HEK293T (cell line): ENCODE measurements at regions not wholly inside any gene's neighbourhood (a gene's known extent, or its start where the extent isn't known, plus 50 kb on each side); places are given as distances from the start of the nearest gene placed in this dataset.
"Not testable (repeated sequence)": the region's sequence is repeated elsewhere in the genome, so short reads cannot be mapped to it uniquely, and the experiment has no call there.

Experiments used
- CTCF ChIA-PET: fragments of 350-600 bp; formaldehyde crosslinking; extraction: SDS; loops from one replicate; lab custom pipeline; 2021; ENCODE audit warnings: antibody characterized with exemption, inconsistent platforms; lab: Yijun Ruan, JAX
- POLR2A ChIA-PET: fragments of 350-600 bp; formaldehyde crosslinking; extraction: SDS; loops from one replicate; lab custom pipeline; 2020; ENCODE audit warnings: antibody characterized with exemption, inconsistent platforms; lab: Yijun Ruan, JAX
- DNase-seq: peaks from one replicate; pipeline ENCODE4 v3.0.0; 2012; ENCODE audit warnings: mixed read lengths; ENCODE audit errors: extremely low spot score
- ARNT ChIP-seq: fragments of 450-650 bp; IDR thresholded peaks from 2 replicates; pipeline ENCODE4 v1.6.1; 2017; ENCODE audit warnings: mild to moderate bottlenecking
- BHLHE40 ChIP-seq: fragments of 450-650 bp; IDR thresholded peaks from 2 replicates; pipeline ENCODE4 v1.6.1; 2016; ENCODE audit warnings: mild to moderate bottlenecking, moderate library complexity, borderline replicate concordance
- CTBP1 ChIP-seq: fragments of 450-650 bp; IDR thresholded peaks from 2 replicates; pipeline ENCODE4 v1.6.1; 2016; ENCODE audit warnings: borderline replicate concordance
- ELF4 ChIP-seq: fragments of 450-650 bp; IDR thresholded peaks from 2 replicates; pipeline ENCODE4 v1.6.1; 2017; ENCODE audit warnings: antibody characterized with exemption
- FOXA1 ChIP-seq: fragments of 450-650 bp; IDR thresholded peaks from 2 replicates; pipeline ENCODE4 v1.6.1; 2016; ENCODE audit warnings: mild to moderate bottlenecking
- FOXK2 ChIP-seq: fragments of 450-650 bp; IDR thresholded peaks from 2 replicates; pipeline ENCODE4 v1.6.1; 2016; ENCODE audit warnings: mild to moderate bottlenecking
- FOXM1 ChIP-seq: fragments of 450-650 bp; IDR thresholded peaks from 2 replicates; pipeline ENCODE4 v1.6.1; 2017; ENCODE audit warnings: mild to moderate bottlenecking, borderline replicate concordance
- HDGF ChIP-seq: fragments of 450-650 bp; IDR thresholded peaks from 2 replicates; pipeline ENCODE4 v1.6.1; 2017; ENCODE audit warnings: antibody characterized with exemption, borderline replicate concordance
- L3MBTL2 ChIP-seq: fragments of 450-650 bp; conservative IDR thresholded peaks from 2 replicates; pipeline ENCODE4 v1.6.1; 2016; ENCODE audit warnings: mild to moderate bottlenecking
- LEF1 ChIP-seq: fragments of 450-650 bp; IDR thresholded peaks from 2 replicates; pipeline ENCODE4 v1.6.1; 2017; ENCODE audit warnings: mild to moderate bottlenecking, borderline replicate concordance
- NFRKB ChIP-seq: fragments of 450-650 bp; IDR thresholded peaks from 2 replicates; pipeline ENCODE4 v1.6.1; 2016; ENCODE audit warnings: mild to moderate bottlenecking, moderate library complexity
- PKNOX1 ChIP-seq: fragments of 450-650 bp; IDR thresholded peaks from 2 replicates; pipeline ENCODE4 v1.6.1; 2016
- SP1 ChIP-seq: fragments of 450-650 bp; IDR thresholded peaks from 2 replicates; pipeline ENCODE4 v1.6.1; 2017
- SUZ12 ChIP-seq: fragments of 450-650 bp; IDR thresholded peaks from 2 replicates; pipeline ENCODE4 v1.6.1; 2016; ENCODE audit warnings: mild to moderate bottlenecking
- TARDBP ChIP-seq: fragments of 450-650 bp; IDR thresholded peaks from 2 replicates; pipeline ENCODE4 v1.6.1; 2016
- ZNF384 ChIP-seq: fragments of 450-650 bp; IDR thresholded peaks from 2 replicates; pipeline ENCODE4 v1.6.1; 2016

GRCh38 chr2:8606226-8606625 lies 75.6 kb upstream of the ID2 start:
- CTCF ChIA-PET = no interaction called here
- POLR2A ChIA-PET = no interaction called here
- TF ChIP-seq SP1 (no peak), ARNT (no peak), PKNOX1 (no peak), CTBP1 (no peak), FOXK2 (no peak), L3MBTL2 (no peak), ZNF384 (no peak), SUZ12 (no peak), BHLHE40 (no peak), FOXM1 (no peak)
- DNase-seq = no peak

GRCh38 chr2:8606649-8607550 lies 75.0 kb upstream of the ID2 start:
- POLR2A ChIA-PET = no interaction called here
- DNase-seq = no peak
- CTCF ChIA-PET = no interaction called here
- TF ChIP-seq PKNOX1 (no peak), HDGF (no peak)

GRCh38 chr2:8607606-8608005 lies 74.2 kb upstream of the ID2 start:
- CTCF ChIA-PET = no interaction called here

GRCh38 chr2:8608411-8608954 lies 73.4 kb upstream of the ID2 start:
- no peak for DNase-seq
- ChIA-PET CTCF (no interaction called here), POLR2A (no interaction called here)
- no peak for TF ChIP-seq SUZ12

More at GRCh38 chr2:8607606-8608005, 74.2 kb upstream of the ID2 start:
- DNase-seq = no peak
- POLR2A ChIA-PET = no interaction called here
- no peak for TF ChIP-seq ELF4
- TF ChIP-seq ZNF384 = no peak

- POLR2A ChIA-PET = no interaction called here
- TF ChIP-seq PKNOX1 (no peak), TARDBP (no peak), FOXA1 (no peak), HDGF (no peak), SP1 (no peak), NFRKB (no peak), FOXK2 (no peak), L3MBTL2 (no peak), SUZ12 (no peak), ELF4 (no peak)
- CTCF ChIA-PET = no interaction called here
- no peak for DNase-seq
These were observed 72.5 kb upstream of the ID2 start for GRCh38 chr2:8609357-8609811.

GRCh38 chr2:8610775-8611174 lies 71.1 kb upstream of the ID2 start:
- DNase-seq, CTCF ChIA-PET, POLR2A ChIA-PET: not testable (repeated sequence)

GRCh38 chr2:8611246-8611645 lies 70.6 kb upstream of the ID2 start:
- TF ChIP-seq FOXA1 (no peak), LEF1 (no peak), ELF4 (no peak), ARNT (no peak), SUZ12 (no peak), FOXK2 (no peak), ZNF384 (no peak), L3MBTL2 (no peak), SP1 (no peak), CTBP1 (no peak), HDGF (no peak), NFRKB (no peak), PKNOX1 (no peak), TARDBP (no peak), FOXM1 (no peak), BHLHE40 (no peak)
- DNase-seq = no peak
- POLR2A ChIA-PET = no interaction called here
- CTCF ChIA-PET = no interaction called here
